ENCODE measurements at regions not wholly inside any gene's neighbourhood (a gene's known extent, or its start where the extent isn't known, plus 50 kb on each side); places are given as distances from the start of the nearest gene placed in this dataset.

DNA sequence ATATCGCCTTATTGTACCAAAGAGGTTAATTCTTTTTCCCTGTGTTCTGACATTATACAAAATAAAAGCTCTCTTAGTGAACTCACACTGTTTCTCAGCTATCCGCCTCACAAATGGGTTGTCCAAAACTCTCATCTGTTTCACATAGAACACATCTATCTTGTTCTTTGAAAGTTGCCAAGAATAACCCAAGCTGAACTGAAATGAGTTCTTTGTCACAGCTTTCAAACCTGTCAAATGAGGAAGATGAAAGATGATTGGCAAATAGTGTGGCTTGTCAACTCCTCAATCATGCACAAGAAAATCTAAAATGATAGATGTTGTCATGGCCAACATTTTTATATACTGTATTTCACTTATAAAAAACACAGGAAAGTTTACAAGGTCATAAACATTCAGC is 168.1 kb upstream of the OSTN start:
- no peak for TF ChIP-seq MAX (IDR thresholded peaks at IDR 0.05; ENCODE audit: low read depth)
- TF ChIP-seq RCOR1 (IDR thresholded peaks at IDR 0.05; ENCODE audit: low read length), result no peak
- no peak for TF ChIP-seq FOXM1 (IDR thresholded peaks at IDR 0.05; ENCODE audit: low read depth)
- TF ChIP-seq IRF3 (IDR thresholded peaks at IDR 0.05; ENCODE audit: low read depth, low read length), result no peak
- no peak for TF ChIP-seq ZBTB33 (IDR thresholded peaks at IDR 0.05; ENCODE audit: borderline replicate concordance, low read depth)
- no peak for TF ChIP-seq RAD21 (IDR thresholded peaks at IDR 0.05; ENCODE audit: low read length)
- TF ChIP-seq, protein P1, sequence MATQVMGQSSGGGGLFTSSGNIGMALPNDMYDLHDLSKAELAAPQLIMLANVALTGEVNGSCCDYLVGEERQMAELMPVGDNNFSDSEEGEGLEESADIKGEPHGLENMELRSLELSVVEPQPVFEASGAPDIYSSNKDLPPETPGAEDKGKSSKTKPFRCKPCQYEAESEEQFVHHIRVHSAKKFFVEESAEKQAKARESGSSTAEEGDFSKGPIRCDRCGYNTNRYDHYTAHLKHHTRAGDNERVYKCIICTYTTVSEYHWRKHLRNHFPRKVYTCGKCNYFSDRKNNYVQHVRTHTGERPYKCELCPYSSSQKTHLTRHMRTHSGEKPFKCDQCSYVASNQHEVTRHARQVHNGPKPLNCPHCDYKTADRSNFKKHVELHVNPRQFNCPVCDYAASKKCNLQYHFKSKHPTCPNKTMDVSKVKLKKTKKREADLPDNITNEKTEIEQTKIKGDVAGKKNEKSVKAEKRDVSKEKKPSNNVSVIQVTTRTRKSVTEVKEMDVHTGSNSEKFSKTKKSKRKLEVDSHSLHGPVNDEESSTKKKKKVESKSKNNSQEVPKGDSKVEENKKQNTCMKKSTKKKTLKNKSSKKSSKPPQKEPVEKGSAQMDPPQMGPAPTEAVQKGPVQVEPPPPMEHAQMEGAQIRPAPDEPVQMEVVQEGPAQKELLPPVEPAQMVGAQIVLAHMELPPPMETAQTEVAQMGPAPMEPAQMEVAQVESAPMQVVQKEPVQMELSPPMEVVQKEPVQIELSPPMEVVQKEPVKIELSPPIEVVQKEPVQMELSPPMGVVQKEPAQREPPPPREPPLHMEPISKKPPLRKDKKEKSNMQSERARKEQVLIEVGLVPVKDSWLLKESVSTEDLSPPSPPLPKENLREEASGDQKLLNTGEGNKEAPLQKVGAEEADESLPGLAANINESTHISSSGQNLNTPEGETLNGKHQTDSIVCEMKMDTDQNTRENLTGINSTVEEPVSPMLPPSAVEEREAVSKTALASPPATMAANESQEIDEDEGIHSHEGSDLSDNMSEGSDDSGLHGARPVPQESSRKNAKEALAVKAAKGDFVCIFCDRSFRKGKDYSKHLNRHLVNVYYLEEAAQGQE (IDR thresholded peaks at IDR 0.05; ENCODE audit: low read depth, low read length), result no peak
- TF ChIP-seq, protein P2, sequence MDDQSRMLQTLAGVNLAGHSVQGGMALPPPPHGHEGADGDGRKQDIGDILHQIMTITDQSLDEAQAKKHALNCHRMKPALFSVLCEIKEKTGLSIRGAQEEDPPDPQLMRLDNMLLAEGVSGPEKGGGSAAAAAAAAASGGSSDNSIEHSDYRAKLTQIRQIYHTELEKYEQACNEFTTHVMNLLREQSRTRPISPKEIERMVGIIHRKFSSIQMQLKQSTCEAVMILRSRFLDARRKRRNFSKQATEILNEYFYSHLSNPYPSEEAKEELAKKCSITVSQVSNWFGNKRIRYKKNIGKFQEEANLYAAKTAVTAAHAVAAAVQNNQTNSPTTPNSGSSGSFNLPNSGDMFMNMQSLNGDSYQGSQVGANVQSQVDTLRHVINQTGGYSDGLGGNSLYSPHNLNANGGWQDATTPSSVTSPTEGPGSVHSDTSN (IDR thresholded peaks at IDR 0.05), result no peak
- no peak for TF ChIP-seq TAF1 (IDR thresholded peaks at IDR 0.05; ENCODE audit: borderline replicate concordance, low read depth, low read length)
- TF ChIP-seq TCF12 (IDR thresholded peaks at IDR 0.05), result no peak
- TF ChIP-seq NRF1 (IDR thresholded peaks at IDR 0.05; ENCODE audit: low read depth, low read length), result no peak
- TF ChIP-seq CTCF (IDR thresholded peaks at IDR 0.05), result no peak
- no peak for TF ChIP-seq RXRA (IDR thresholded peaks at IDR 0.05; ENCODE audit: borderline replicate concordance, low read depth)
- no peak for TF ChIP-seq CHD2 (IDR thresholded peaks at IDR 0.05; ENCODE audit: low read length, partially characterized antibody)
- no peak for TF ChIP-seq POLR2AphosphoS5 (IDR thresholded peaks at IDR 0.05; ENCODE audit: low read depth, low read length)
- no peak for TF ChIP-seq NFIC (IDR thresholded peaks at IDR 0.05; ENCODE audit: borderline replicate concordance)
- no peak for TF ChIP-seq MXI1 (IDR thresholded peaks at IDR 0.05; ENCODE audit: low read depth, low read length)
- no peak for TF ChIP-seq GATA2 (CRISPR knock-in tag; IDR thresholded peaks at IDR 0.05)
- TF ChIP-seq TEAD4 (IDR thresholded peaks at IDR 0.05; ENCODE audit: borderline replicate concordance, insufficient read depth), result no peak
- TF ChIP-seq EZH2phosphoT487 (IDR thresholded peaks at IDR 0.05; ENCODE audit: borderline replicate concordance, low read depth), result no peak
- WGBS (ENCODE audit: low lambda C conversion rate), result 14% methylated on average over 2 of the region's 2 CpGs
- ChIA-PET POLR2A (no interaction called here), CTCF (interaction anchor here (1.4 kb wide), 1 partner anchor 147 kb away, joined by 5 read pairs; no protein-coding TSS in a partner anchor)
- Histone ChIP-seq H3F3A (replicated peaks; ENCODE audit: insufficient read depth) (no peaks in the 10 kb centered on the region), H3K4me3 (ENCODE audit: low read depth in 2 of 2, low read length in 1 of 2) (no peak overlapping the region), H3K9me2 (no peaks in the 10 kb centered on the region), H3K4me1 (ENCODE audit: control insufficient read depth in 1 of 2, insufficient read depth in 2 of 2, low read depth in 1 of 2, low read length in 1 of 2) (no peaks in the 10 kb centered on the region), H3K9me3 (no peaks in the 10 kb centered on the region), H4K20me1 (ENCODE audit: insufficient read depth) (no peaks in the 10 kb centered on the region), H3K4me2 (no peak overlapping the region), H3K27ac (ENCODE audit: low read depth in 2 of 2, low read length in 1 of 2) (no peak overlapping the region), H3K36me3 (replicated peaks in 1 of 2; ENCODE audit: control insufficient read depth in 1 of 2, insufficient read depth in 2 of 2, low read length in 1 of 2) (no peaks in the 10 kb centered on the region), H3K9ac (no peak overlapping the region), H2AFZ (ENCODE audit: low read depth) (no peak overlapping the region), H3K79me2 (ENCODE audit: insufficient read depth) (no peaks in the 10 kb centered on the region), H3K27me3 (ENCODE audit: insufficient read depth) (no peaks in the 10 kb centered on the region)
- no peak for DNase-seq
